Suprapubic skin (tissue), 3 donors: ENCODE measurements at regions not wholly inside any gene's neighbourhood (a gene's known extent, or its start where the extent isn't known, plus 50 kb on each side); places are given as distances from the start of the nearest gene placed in this dataset.

ENCODE experiments used
- CTCF ChIP-seq, 2 donors: fragments of 200-600 bp in 1 of 2; fragments of 450-650 bp in 1 of 2; sonication (generic) in 1 of 2; IDR thresholded peaks; one replicate each; pipeline ENCODE4 v1.5.1; 2016 to 2019; ENCODE audit warnings: antibody characterized with exemption in 2 of 2, mild to moderate bottlenecking in 1 of 2, moderate library complexity in 1 of 2
- POLR2A ChIP-seq, 2 donors: fragments of 450-650 bp; IDR thresholded peaks; one replicate each; pipeline ENCODE4 v1.6.1; 2017; ENCODE audit warnings: antibody characterized with exemption in 2 of 2, mild to moderate bottlenecking in 2 of 2, moderate library complexity in 2 of 2

- no peak for TF ChIP-seq CTCF (IDR thresholded peaks at IDR 0.05)
- no peak for TF ChIP-seq POLR2A (IDR thresholded peaks at IDR 0.05)
These were observed 141.5 kb upstream of the LRFN2 start for GRCh38 chr6:40728643-40729042.
